Small intestine (tissue), 7 donors: ENCODE measurements at regions not wholly inside any gene's neighbourhood (a gene's known extent, or its start where the extent isn't known, plus 50 kb on each side); places are given as distances from the start of the nearest gene placed in this dataset.
A peak's percentile ranks its signal among the peaks of the same experiment; 100 is the strongest.
"Not testable (repeated sequence)": the region's sequence is repeated elsewhere in the genome, so short reads cannot be mapped to it uniquely, and the experiment has no call there.

Experiments used
- DNase-seq, 2 donors: peaks; one replicate each; pipeline versions ENCODE4 v3.0.0 to v3.0.0-alpha.2; 2013
- FAIRE-seq: peaks from 2 replicates; lab custom pipeline; 2012; peaks lifted over from hg19 to GRCh38; lab: Jason Lieb, UNC
- H3K27ac ChIP-seq, 3 donors: one replicate each; pipeline ENCODE4 v1.5.1; 2013; ENCODE audit warnings: low read length in 2 of 3, mild to moderate bottlenecking in 2 of 3, control low read depth in 1 of 3, inconsistent platforms in 1 of 3, low read depth in 1 of 3, moderate library complexity in 1 of 3
- H3K27me3 ChIP-seq, 3 donors: one replicate each; pipeline ENCODE4 v1.6.1; 2013; ENCODE audit warnings: low read length in 3 of 3, inconsistent platforms in 1 of 3; ENCODE audit not compliant: control insufficient read depth in 3 of 3, insufficient read depth in 3 of 3
- H3K36me3 ChIP-seq, 3 donors: one replicate each; pipeline ENCODE4 v1.6.1; 2013; ENCODE audit warnings: low read length in 3 of 3, inconsistent platforms in 1 of 3, low read depth in 1 of 3, mild to moderate bottlenecking in 1 of 3, moderate library complexity in 1 of 3; ENCODE audit not compliant: control insufficient read depth in 3 of 3, insufficient read depth in 2 of 3
- H3K4me1 ChIP-seq, 3 donors: one replicate each; pipeline ENCODE4 v1.6.1; 2013; ENCODE audit warnings: low read length in 2 of 3, inconsistent platforms in 1 of 3, low read depth in 1 of 3, mild to moderate bottlenecking in 1 of 3, moderate library complexity in 1 of 3; ENCODE audit not compliant: control insufficient read depth in 3 of 3, insufficient read depth in 2 of 3
- H3K4me3 ChIP-seq, 3 donors: one replicate each; pipeline ENCODE4 v1.5.1; 2013; ENCODE audit warnings: low read length in 3 of 3, control low read depth in 1 of 3, inconsistent platforms in 1 of 3, low read depth in 1 of 3, mild to moderate bottlenecking in 1 of 3, moderate library complexity in 1 of 3
- H3K9me3 ChIP-seq, 2 donors: one replicate each; pipeline ENCODE4 v1.6.1; 2013; ENCODE audit warnings: low read depth in 1 of 2, low read length in 1 of 2; ENCODE audit not compliant: control insufficient read depth in 2 of 2, insufficient read depth in 1 of 2
- WGBS, 3 donors: extraction: QIAGEN DNeasy Blood & Tissue Kit; methylation state at CpG; one replicate each; pipeline ENCODE4 v1.1.7; 2013; 5-methylcytosine and 5-hydroxymethylcytosine counted together
- donor health status: healthy with polysubstance abuse.
- donor health status: control.
- donor health status: control.
- donor health status: Bipolar disorder and iron deficiency.
- donor health status: healthy.

GRCh38 chr5:36457511-36458270 is 148.7 kb upstream of the SLC1A3 start:
- Histone ChIP-seq H3K27me3 (no peaks in the 10 kb centered on the region), H3K36me3 (no peaks in the 10 kb centered on the region), H3K4me3 (no peak overlapping the region), H3K27ac (peak overlapping the region in 1 of 3 donors; percentile 47), H3K4me1 (peaks cover 0 to 7% (median 0%) of the 10 kb centered on the region in 3 donors), H3K9me3 (no peaks in the 10 kb centered on the region)
- 76 to 77% (median 77%) methylated on average over 3 of the region's 3 CpGs for WGBS, 3 donors
- DNase-seq (peak in 1 of 2 donors; percentile 45), FAIRE-seq (no peak)

DNA sequence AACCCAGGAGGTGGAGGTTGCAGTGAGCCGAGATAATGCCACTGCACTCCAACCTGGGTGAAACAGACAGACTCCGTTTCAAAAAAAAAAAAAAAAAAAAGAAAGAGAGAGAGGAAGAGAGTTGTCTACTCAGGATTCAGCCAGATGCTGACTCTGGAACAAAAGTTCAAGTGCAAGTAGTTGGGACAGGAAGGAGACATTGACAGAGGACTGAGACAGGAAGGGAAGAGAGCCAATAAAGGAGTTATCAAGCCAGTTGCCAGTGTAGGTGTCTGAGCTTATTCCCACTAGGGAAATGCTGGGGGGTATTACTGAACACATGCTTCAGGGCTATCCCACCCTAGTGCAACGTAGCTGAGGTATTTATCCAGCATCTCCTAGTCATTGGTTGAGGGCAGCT is 147.7 kb upstream of the SLC1A3 start:
- H3K4me1 ChIP-seq = peaks cover 0 to 7% (median 0%) of the 10 kb centered on the region in 3 donors
- no peak overlapping the region for H3K27ac ChIP-seq
- DNase-seq (no peak), FAIRE-seq (no peak)
- no peaks in the 10 kb centered on the region for H3K9me3 ChIP-seq
- H3K36me3 ChIP-seq = no peaks in the 10 kb centered on the region
- H3K27me3 ChIP-seq = no peaks in the 10 kb centered on the region
- no peak overlapping the region for H3K4me3 ChIP-seq
- 60 to 81% (median 76%) methylated on average over 3 of the region's 3 CpGs for WGBS, 3 donors

DNA sequence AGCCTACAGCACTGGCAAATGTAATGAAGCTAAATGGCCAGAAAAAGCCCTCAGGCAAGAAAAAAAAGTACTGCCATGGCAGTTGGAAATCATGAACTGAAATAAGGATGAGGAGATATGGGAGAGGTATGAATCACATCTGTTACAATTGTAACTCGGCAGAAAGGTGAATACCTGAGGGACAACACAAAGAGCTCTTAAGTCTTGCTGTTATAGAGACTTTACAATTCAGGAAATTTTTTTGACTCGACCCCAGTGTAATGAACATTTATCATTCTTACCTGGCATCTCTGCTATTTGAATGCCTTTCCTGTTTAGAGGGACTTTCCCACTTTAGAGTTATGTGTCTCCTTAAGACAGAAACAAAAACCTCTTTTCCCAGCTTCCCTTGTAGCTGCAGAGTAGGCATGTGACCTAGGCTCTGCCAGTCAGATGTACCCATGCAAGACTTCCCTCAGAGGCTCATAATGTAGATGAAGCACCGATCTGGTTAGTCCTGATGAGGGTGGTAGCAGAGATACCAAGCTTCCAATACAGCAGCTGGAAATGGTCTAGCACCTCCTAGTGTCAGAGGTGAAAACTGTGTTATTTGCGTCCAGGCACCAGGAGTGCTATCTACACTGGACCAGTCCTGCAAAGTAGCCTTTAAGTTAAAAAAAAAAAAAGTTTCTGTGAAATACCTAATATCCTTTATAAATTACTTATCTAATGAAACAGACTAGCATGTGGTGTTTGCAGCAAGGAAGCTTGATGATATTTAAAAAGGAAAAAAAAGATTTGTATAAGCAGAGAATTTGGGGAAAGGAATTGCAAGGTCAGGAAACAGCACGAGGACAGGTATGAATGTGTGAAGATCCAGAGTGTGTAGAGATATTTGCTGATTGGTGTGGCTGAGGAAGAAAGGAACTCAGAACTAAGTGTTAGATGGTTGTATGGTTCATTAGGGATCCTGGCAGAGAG is 146.9 kb upstream of the SLC1A3 start:
- Histone ChIP-seq H3K36me3 (no peaks in the 10 kb centered on the region), H3K27me3 (no peaks in the 10 kb centered on the region), H3K27ac (no peak overlapping the region), H3K4me1 (peaks cover 0 to 7% (median 0%) of the 10 kb centered on the region in 3 donors), H3K9me3 (no peaks in the 10 kb centered on the region), H3K4me3 (no peak overlapping the region)
- DNase-seq (peak in 1 of 2 donors; percentile 4), FAIRE-seq (no peak)
- WGBS, 3 donors = 50 to 63% (median 51%) methylated on average over 5 of the region's 5 CpGs

DNA sequence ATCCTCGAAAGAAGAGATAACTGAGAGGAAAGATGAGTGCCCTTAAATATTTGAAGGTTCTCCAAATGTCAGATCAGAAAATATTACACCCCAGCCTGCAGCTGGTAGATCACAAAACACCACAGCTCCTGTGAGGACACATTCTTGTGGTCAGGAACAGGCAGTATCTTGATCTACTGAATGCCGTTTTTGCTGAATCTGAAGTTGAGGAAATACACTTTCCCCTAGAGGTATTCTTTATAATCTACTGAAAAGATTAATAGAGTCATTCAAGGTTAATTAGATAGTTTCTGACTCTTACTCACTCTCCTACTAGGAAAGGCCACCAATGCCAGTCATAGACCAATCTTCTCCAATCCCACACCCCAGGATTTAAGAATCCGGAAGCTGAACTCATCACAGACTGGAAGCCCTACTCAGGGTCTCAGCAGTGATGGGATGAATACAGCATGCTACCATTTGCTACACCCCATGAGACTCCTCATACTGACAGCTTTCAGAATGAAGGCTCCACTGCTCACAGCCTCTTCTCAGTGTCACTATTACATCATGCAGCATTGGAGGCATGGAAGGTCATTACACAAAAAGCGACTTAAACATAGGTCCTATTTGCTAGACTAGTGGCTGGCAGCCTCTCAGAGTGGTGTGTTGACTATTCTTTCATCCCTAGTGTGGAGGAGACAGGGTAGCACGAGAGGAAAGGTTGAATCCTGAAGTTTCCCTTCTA is 143.9 kb upstream of the SLC1A3 start:
- H3K27me3 ChIP-seq = peaks cover 0 to 2% (median 0%) of the 10 kb centered on the region in 3 donors
- FAIRE-seq = no peak
- WGBS, 3 donors = 59 to 64% (median 60%) methylated on average over 5 of the region's 5 CpGs

DNA sequence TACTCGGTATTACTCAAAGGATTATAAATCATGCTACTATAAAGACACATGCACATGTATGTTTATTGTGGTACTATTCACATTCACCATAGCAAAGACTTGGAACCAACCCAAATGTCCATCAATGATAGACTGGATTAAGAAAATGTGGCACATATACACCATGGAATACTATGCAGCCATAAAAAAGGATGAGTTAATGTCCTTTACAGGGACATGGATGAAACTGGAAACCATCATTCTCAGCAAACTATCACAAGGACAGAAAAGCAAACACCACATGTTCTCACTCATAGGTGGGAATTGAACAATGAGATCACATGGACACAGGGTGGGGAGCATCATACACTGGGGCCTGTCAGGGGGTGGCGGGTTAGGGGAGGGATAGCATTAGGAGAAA is 130.5 kb upstream of the SLC1A3 start:
- H3K27me3 ChIP-seq, DNase-seq, H3K36me3 ChIP-seq, H3K4me1 ChIP-seq, H3K9me3 ChIP-seq, H3K27ac ChIP-seq, H3K4me3 ChIP-seq, FAIRE-seq: not testable (repeated sequence)
- WGBS, 3 donors = 92 to 97% (median 95%) methylated on average over 2 of the region's 2 CpGs

More for the DNA sequence above, 143.9 kb upstream of the SLC1A3 start:
- Histone ChIP-seq H3K36me3 (no peaks in the 10 kb centered on the region), H3K4me3 (no peak overlapping the region), H3K27ac (no peak overlapping the region), H3K4me1 (peaks cover 0 to 5% (median 0%) of the 10 kb centered on the region in 3 donors), H3K9me3 (no peaks in the 10 kb centered on the region)
- no peak for DNase-seq

DNA sequence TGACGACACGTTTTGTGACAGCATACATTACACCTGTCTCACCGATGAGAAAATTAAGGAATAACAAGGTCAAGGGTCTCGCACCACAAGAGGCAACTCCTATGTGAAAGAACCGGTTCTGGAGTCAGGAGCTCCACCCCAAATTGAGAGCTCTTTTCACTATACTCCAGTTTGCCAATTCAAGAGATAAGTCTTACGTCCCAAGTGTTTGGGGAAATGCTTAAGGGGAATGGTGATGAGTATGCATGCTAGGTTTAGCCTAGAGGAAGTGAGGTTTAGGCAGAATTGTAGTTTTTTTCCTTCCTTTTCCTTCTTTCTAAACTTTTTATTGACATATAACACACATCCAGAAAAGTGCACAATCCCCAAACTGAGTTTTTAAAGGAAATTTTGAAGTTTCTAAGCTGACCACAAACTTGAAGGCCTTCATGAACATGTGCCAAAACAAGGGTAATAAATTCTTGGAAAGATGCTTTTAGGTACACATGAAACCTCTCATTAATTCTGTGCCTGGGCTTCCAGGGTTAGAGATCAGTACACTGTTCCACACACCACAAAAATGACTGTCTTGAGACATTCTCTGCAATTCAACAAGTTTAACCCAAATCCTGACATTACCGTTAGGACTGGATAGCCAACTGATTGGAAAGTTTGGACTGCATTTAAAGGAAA is 127.6 kb upstream of the SLC1A3 start:
- Histone ChIP-seq H3K27me3 (no peaks in the 10 kb centered on the region), H3K9me3 (no peaks in the 10 kb centered on the region), H3K36me3 (no peaks in the 10 kb centered on the region), H3K27ac (no peak overlapping the region), H3K4me3 (no peak overlapping the region), H3K4me1 (no peaks in the 10 kb centered on the region)
- DNase-seq = no peak
- no peak for FAIRE-seq
- 64 to 80% (median 78%) methylated on average over 7 of the region's 7 CpGs for WGBS, 3 donors

GRCh38 chr5:36481454-36482120 is 124.8 kb upstream of the SLC1A3 start:
- H3K4me3 ChIP-seq = no peak overlapping the region
- H3K4me1 ChIP-seq = no peaks in the 10 kb centered on the region
- DNase-seq (no peak), FAIRE-seq (no peak)
- H3K9me3 ChIP-seq = no peaks in the 10 kb centered on the region
- WGBS, 3 donors = 45 to 64% (median 58%) methylated on average over 5 of the region's 5 CpGs
- H3K36me3 ChIP-seq = no peaks in the 10 kb centered on the region
- no peaks in the 10 kb centered on the region for H3K27me3 ChIP-seq
- H3K27ac ChIP-seq = no peak overlapping the region
